ENCODE measurements at regions not wholly inside any gene's neighbourhood (a gene's known extent, or its start where the extent isn't known, plus 50 kb on each side); places are given as distances from the start of the nearest gene placed in this dataset.

GRCh38 chr10:88185830-88186229, 322.4 kb downstream of the PTEN start:
- TF ChIP-seq KDM1A (IDR thresholded peaks at IDR 0.05; ENCODE audit: borderline replicate concordance, low read length) (no peak), RBBP5 (IDR thresholded peaks at IDR 0.05; ENCODE audit: borderline replicate concordance, low read depth, low read length) (no peak), POLR2A (IDR thresholded peaks at IDR 0.05; ENCODE audit: control extremely low read depth in 1 of 2, low read depth in 2 of 2, low read length in 2 of 2) (no peak), YY1 (IDR thresholded peaks at IDR 0.05; ENCODE audit: low read depth, low read length) (no peak), FOSL1 (IDR thresholded peaks at IDR 0.05; ENCODE audit: insufficient read depth, low read depth, low read length) (no peak), BRCA1 (IDR thresholded peaks at IDR 0.05; ENCODE audit: low read depth, low read length) (no peak), HDAC6 (IDR thresholded peaks at IDR 0.05; ENCODE audit: low read depth, low read length) (no peak)
- TF ChIP-seq, protein P1, sequence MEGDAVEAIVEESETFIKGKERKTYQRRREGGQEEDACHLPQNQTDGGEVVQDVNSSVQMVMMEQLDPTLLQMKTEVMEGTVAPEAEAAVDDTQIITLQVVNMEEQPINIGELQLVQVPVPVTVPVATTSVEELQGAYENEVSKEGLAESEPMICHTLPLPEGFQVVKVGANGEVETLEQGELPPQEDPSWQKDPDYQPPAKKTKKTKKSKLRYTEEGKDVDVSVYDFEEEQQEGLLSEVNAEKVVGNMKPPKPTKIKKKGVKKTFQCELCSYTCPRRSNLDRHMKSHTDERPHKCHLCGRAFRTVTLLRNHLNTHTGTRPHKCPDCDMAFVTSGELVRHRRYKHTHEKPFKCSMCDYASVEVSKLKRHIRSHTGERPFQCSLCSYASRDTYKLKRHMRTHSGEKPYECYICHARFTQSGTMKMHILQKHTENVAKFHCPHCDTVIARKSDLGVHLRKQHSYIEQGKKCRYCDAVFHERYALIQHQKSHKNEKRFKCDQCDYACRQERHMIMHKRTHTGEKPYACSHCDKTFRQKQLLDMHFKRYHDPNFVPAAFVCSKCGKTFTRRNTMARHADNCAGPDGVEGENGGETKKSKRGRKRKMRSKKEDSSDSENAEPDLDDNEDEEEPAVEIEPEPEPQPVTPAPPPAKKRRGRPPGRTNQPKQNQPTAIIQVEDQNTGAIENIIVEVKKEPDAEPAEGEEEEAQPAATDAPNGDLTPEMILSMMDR (IDR thresholded peaks at IDR 0.05; ENCODE audit: control extremely low read depth in 1 of 3, insufficient read depth in 1 of 3, low read depth in 1 of 3, low read length in 3 of 3) = no peak
- TF ChIP-seq, protein P2, sequence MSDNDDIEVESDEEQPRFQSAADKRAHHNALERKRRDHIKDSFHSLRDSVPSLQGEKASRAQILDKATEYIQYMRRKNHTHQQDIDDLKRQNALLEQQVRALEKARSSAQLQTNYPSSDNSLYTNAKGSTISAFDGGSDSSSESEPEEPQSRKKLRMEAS (IDR thresholded peaks at IDR 0.05) = no peak

All from H1 (cell line).